Activated T-cell treated with anti-CD3 and anti-CD28 coated beads, Interleukin-2, amount 50 U/mL, for 72 hours (primary cell): ENCODE measurements at regions not wholly inside any gene's neighbourhood (a gene's known extent, or its start where the extent isn't known, plus 50 kb on each side); places are given as distances from the start of the nearest gene placed in this dataset.

Experiments used
- ATAC-seq, 2 donors: fragments of 150-1000 bp; cut with Tn5 transposase; replicated peaks in 1 of 2; 2 replicates each; pipeline ENCODE4 v1.10.0; 2021; ENCODE audit warnings: moderate library complexity in 2 of 2, mild to moderate bottlenecking in 1 of 2
- DNase-seq, 2 donors: peaks; one replicate each; pipeline ENCODE4 v3.0.0; 2021 to 2022; ENCODE audit warnings: mixed read lengths in 1 of 2
- H3K27ac Mint-ChIP-seq: one replicate; pipeline ENCODE4 v1.8.0; 2022; ENCODE audit warnings: mild to moderate bottlenecking, moderate library complexity, mixed read lengths
- H3K27me3 Mint-ChIP-seq: one replicate; pipeline ENCODE4 v1.8.0; 2022; ENCODE audit warnings: low read depth, mixed read lengths
- H3K36me3 Mint-ChIP-seq, 2 donors: one replicate each; pipeline ENCODE4 v1.8.0; 2022; ENCODE audit warnings: mixed read lengths in 2 of 2, mild to moderate bottlenecking in 1 of 2; ENCODE audit not compliant: insufficient read depth in 2 of 2
- H3K4me1 Mint-ChIP-seq: one replicate; pipeline ENCODE4 v1.8.0; 2022; ENCODE audit warnings: low read depth, mixed read lengths
- H3K4me3 Mint-ChIP-seq, 2 donors: one replicate each; pipeline ENCODE4 v1.8.0; 2022; ENCODE audit warnings: mild to moderate bottlenecking in 2 of 2, mixed read lengths in 2 of 2, moderate library complexity in 2 of 2
- H3K9me3 Mint-ChIP-seq, 2 donors: one replicate each; pipeline ENCODE4 v1.8.0; 2022; ENCODE audit warnings: mixed read lengths in 2 of 2

DNA sequence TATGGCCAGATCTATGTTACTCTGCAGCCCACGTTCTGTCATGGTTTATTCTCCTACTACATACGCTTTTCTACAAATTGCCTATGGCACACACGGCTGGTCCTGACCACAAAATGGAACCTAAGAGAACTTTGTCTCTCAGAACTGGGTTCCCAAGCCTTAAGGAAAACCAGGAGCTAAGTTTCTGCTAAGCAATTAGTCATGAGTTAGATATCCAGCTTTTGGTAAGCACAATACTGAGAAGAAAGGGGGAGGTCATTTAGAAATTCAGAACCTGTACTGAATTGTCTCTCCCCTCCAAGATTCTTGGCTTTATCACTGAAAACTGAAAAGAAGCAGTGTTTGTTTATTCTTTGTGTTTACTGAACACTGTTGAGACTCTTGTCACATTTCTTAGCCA lies 283.5 kb upstream of the TANK start:
- Mint-ChIP-seq H3K4me1 (no peaks in the 10 kb centered on the region), H3K27me3 (no peaks in the 10 kb centered on the region), H3K4me3 (no peak overlapping the region), H3K36me3 (no peaks in the 10 kb centered on the region), H3K9me3 (peaks cover 0 to 2% of the 10 kb centered on the region in 2 donors), H3K27ac (no peak overlapping the region)
- no peak for DNase-seq
- ATAC-seq = no peak

GRCh38 chr2:160878618-160879017 lies 281.6 kb upstream of the TANK start:
- no peaks in the 10 kb centered on the region for H3K36me3 Mint-ChIP-seq
- H3K27me3 Mint-ChIP-seq = no peaks in the 10 kb centered on the region
- H3K9me3 Mint-ChIP-seq = peaks cover 0 to 2% of the 10 kb centered on the region in 2 donors
- no peak for ATAC-seq
- H3K4me3 Mint-ChIP-seq = no peak overlapping the region
- H3K27ac Mint-ChIP-seq = no peak overlapping the region
- H3K4me1 Mint-ChIP-seq = no peaks in the 10 kb centered on the region
- DNase-seq = no peak

GRCh38 chr2:160882906-160883305 lies 277.3 kb upstream of the TANK start:
- no peak for DNase-seq
- H3K27me3 Mint-ChIP-seq = no peaks in the 10 kb centered on the region
- H3K4me1 Mint-ChIP-seq = no peaks in the 10 kb centered on the region
- no peak overlapping the region for H3K4me3 Mint-ChIP-seq
- H3K36me3 Mint-ChIP-seq = no peaks in the 10 kb centered on the region
- no peak overlapping the region for H3K27ac Mint-ChIP-seq
- peaks cover 0 to 2% of the 10 kb centered on the region in 2 donors for H3K9me3 Mint-ChIP-seq
- no peak for ATAC-seq

DNA sequence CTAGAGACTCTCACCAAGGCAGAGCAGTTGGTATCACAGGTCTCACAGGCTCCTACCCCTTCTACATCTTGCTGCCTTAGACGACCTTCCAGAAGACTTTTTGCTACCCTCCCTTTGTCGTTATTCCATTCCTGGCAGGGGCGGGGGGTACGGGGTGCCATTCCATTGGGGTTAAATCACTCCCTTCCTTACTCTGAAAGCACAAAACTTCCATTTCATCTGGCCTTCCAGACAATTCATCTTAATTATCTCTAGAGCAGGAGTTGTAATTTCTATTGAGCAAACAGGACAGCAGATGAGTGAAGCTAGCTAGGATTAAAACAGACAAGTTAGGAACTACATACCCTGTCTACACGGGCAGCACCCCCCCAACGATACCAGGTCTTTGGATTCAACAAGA lies 276.2 kb upstream of the TANK start:
- Mint-ChIP-seq H3K36me3 (no peaks in the 10 kb centered on the region), H3K4me1 (no peaks in the 10 kb centered on the region), H3K9me3 (no peaks in the 10 kb centered on the region), H3K27ac (no peak overlapping the region), H3K4me3 (no peak overlapping the region), H3K27me3 (no peaks in the 10 kb centered on the region)
- ATAC-seq = no peak
- DNase-seq = no peak

DNA sequence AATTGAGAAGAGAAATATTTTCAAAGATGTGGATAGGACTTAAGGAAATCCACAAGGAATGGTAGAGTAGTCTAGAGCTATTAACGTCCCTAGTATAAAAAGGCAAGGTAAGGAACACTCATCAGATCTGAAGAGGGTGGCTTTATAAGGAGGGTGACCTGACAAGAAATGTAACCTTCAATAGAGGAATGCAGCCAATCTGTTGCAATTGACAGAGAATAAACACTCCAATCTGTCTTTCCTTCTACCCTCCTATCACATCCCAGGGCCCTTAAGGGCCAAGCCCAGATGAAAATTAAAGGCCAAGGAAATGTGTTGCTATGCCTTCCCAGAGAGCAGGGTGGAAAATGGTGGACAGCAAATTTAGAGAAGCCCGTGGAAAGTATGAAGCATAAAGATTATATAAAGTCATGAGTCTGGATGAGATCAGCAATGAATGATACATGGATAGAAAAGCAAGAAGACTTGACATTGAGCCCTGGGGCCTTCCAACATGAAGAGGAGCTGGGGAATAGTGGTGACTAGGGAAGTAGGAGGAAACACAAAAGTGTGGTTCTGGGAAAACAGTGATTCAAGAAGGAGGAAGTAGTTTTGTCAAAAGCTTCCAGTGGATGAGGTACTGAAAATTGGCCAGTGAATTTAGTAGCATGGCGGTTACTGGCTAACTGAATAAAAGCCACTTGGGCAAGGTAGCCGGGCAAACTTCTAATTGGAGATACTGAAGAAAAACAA lies 270.6 kb upstream of the TANK start:
- Mint-ChIP-seq H3K9me3 (no peaks in the 10 kb centered on the region), H3K27me3 (no peaks in the 10 kb centered on the region), H3K4me3 (no peak overlapping the region), H3K36me3 (no peaks in the 10 kb centered on the region), H3K4me1 (no peaks in the 10 kb centered on the region), H3K27ac (no peak overlapping the region)
- ATAC-seq = no peak
- no peak for DNase-seq

DNA sequence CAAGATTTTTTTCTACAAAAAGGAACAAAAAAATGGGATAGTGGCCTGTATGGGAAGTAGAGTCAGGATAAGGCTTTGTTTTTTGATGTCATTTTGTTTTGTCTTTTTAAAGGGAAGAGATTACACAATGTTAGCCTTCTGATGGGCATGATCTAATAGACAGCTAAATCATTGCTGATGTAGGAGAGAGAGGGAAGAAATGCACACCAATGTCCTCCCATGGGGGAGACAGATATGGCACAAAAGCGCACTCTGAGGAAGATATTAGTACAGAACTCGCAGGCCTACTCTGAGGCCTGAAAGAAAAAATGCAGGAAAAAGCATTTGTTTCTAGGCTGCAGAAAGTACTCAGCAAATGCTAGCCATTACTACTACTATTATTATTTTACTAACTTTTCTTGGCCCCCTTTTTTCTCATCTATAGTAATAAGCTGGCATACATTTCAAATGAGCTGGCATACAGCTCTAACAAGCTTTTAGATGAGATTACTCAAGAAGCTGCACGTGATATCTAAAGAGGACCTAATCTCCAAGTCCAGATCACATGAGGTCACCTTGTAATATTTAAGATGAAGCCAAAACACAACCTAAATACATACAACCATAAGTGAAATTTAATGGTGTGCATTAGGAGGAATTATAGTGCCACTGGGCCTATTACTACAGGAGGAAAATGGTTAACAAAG lies 269.4 kb upstream of the TANK start:
- Mint-ChIP-seq H3K4me3 (no peak overlapping the region), H3K27ac (no peak overlapping the region), H3K9me3 (no peaks in the 10 kb centered on the region), H3K36me3 (no peaks in the 10 kb centered on the region), H3K4me1 (no peaks in the 10 kb centered on the region), H3K27me3 (no peaks in the 10 kb centered on the region)
- ATAC-seq (no peak), DNase-seq (no peak)

DNA sequence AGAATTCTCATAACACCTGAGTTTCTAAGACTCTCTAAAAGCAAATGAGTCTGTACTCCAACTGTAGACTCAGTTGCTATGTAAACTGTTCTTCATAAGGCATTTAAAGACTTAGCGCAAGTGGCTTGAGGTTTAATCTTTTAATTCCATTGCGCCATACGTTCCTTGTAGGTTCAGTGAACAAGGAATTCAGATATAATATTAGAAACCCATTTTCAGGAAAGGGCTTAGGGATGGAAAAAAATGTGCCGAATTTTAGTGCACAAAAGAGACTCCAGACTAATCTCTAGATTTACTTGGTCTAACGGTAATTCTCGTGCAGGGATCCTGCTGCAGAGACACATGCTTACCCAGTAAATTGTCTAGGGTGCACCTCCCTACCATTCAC lies 268.9 kb upstream of the TANK start:
- Mint-ChIP-seq H3K9me3 (no peaks in the 10 kb centered on the region), H3K4me1 (no peaks in the 10 kb centered on the region), H3K27ac (no peak overlapping the region), H3K27me3 (no peaks in the 10 kb centered on the region), H3K4me3 (no peak overlapping the region), H3K36me3 (peaks cover 0 to 3% of the 10 kb centered on the region in 2 donors)
- no peak for DNase-seq
- ATAC-seq = no peak

DNA sequence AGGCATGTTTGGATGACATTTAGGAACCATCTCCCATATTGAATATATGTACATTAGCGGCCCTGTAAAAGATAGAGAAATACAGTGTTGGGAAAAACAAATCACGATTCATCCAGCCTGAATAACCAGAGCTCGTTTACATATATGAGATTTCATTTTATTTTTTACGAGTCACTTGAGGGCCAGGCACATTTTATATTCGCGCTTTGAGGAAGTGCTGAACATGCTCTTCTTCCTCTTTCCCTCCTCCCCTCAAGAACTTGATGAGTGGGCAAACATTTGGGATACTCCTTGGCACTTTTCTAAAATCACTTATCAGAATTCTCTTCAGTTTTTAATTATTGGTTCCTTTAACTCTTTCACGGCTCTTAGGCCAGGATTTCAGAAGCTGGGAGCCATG lies 268.0 kb upstream of the TANK start:
- no peak overlapping the region for H3K27ac Mint-ChIP-seq
- no peaks in the 10 kb centered on the region for H3K4me1 Mint-ChIP-seq
- no peak for ATAC-seq
- no peaks in the 10 kb centered on the region for H3K27me3 Mint-ChIP-seq
- H3K9me3 Mint-ChIP-seq = peaks cover 0 to 1% of the 10 kb centered on the region in 2 donors
- H3K36me3 Mint-ChIP-seq = peaks cover 0 to 3% of the 10 kb centered on the region in 2 donors
- DNase-seq = no peak
- no peak overlapping the region for H3K4me3 Mint-ChIP-seq

DNA sequence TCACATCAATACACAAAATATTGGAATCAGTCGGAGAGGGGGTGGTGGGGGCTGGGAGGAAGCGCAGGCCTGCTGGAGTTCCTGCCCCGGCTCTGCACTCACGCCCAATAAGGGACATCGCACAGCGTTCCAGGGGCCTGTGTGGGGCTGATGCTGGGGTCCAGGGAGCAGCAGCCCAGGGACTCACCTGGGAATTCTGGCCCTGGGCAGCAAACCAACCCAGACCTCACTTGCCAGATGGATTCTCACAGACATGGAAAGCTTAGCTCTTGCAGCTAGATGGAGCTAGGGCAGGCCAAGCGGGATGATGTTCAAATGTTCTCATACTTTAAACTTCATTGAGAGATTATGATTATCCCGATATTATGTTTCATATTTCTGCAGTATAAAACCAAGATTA lies 266.6 kb upstream of the TANK start:
- H3K27ac Mint-ChIP-seq = no peak overlapping the region
- no peaks in the 10 kb centered on the region for H3K4me1 Mint-ChIP-seq
- DNase-seq (no peak), ATAC-seq (no peak)
- peaks cover 0 to 3% of the 10 kb centered on the region in 2 donors for H3K36me3 Mint-ChIP-seq
- peaks cover 0 to 3% of the 10 kb centered on the region in 2 donors for H3K9me3 Mint-ChIP-seq
- no peak overlapping the region for H3K4me3 Mint-ChIP-seq
- H3K27me3 Mint-ChIP-seq = no peaks in the 10 kb centered on the region

DNA sequence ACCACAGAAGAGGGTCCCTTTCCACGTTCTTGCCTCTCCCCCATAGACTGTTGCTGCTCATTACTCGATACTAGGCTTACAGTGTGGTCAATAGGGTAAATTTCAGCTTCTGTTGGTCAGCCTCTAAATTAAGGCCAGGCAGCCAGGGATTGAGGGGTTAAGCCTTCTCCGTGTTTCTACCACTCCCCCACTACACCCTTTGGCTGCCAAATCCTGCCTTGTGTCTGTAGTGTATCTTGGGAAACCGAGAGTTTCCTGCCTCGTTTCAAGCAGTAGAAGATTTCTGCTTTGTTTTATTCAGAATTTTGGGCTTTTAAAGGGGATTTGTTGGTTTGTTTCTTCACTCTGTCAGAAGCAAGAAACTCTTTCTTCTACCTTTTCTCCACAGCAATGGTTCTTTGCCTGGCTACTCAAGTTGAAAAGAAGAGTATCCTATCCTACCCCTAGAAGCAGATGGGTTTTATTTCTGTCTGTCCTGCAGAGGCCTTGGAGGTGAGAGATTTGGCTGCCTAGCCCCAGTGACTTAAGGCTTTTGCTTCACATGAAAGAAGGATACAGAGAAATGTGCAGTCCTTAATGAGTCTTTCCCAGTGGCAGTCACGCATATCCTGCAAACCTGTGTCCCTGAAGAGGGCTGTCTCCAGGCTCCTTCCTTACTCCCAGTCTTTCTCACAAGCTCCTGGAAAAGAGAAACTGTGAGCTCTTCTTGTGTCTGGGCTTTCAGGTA lies 261.5 kb upstream of the TANK start:
- no peak overlapping the region for H3K27ac Mint-ChIP-seq
- no peak for DNase-seq
- H3K4me1 Mint-ChIP-seq = no peaks in the 10 kb centered on the region
- H3K4me3 Mint-ChIP-seq = no peak overlapping the region
- no peak for ATAC-seq
- H3K27me3 Mint-ChIP-seq = no peaks in the 10 kb centered on the region
- H3K36me3 Mint-ChIP-seq = peaks cover 0 to 3% of the 10 kb centered on the region in 2 donors
- H3K9me3 Mint-ChIP-seq = peaks cover 0 to 3% of the 10 kb centered on the region in 2 donors

DNA sequence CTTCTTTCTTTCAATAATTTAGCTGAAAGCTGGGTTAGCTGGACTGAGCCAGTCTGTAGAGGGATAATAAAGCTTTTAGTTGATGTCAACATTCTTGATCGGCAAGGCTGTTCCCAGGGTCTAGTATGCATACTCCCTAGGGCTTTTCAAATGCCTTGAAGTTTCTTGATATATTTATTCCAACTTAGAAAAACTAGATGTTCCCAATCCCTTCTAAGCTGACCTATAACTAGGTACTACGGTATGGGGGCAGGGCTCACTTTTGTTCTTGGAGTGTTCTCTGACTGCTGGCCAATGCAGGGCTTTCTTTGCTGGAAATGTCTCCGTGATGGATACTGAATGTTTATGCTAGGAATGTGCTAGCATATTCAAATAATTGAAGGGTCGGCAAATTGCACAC lies 258.6 kb upstream of the TANK start:
- no peaks in the 10 kb centered on the region for H3K4me1 Mint-ChIP-seq
- DNase-seq (no peak), ATAC-seq (no peak)
- peaks cover 2% of the 10 kb centered on the region for H3K27me3 Mint-ChIP-seq
- H3K27ac Mint-ChIP-seq = no peak overlapping the region
- no peaks in the 10 kb centered on the region for H3K36me3 Mint-ChIP-seq
- peaks cover 0 to 3% of the 10 kb centered on the region in 2 donors for H3K9me3 Mint-ChIP-seq
- no peak overlapping the region for H3K4me3 Mint-ChIP-seq

DNA sequence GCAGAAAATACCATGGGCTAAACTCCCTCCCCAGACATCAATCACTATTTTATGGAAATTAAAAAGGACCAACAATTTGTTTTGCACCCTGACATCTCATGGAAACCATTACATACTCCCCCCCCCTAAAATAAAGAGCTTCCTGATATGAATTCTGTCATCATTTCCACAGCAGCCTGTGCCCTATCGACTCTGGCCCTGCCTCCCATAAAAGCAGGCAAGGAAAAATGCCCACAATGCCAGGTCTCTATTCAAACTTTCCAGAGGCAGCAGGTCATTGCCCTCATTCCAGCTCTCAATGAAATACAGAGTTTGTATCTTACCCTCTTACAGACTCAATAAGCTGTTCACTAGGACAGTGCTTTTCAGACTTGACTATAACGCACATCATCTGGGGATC lies 254.4 kb upstream of the TANK start:
- Mint-ChIP-seq H3K9me3 (no peaks in the 10 kb centered on the region), H3K4me1 (no peaks in the 10 kb centered on the region), H3K27me3 (peaks cover 5% of the 10 kb centered on the region), H3K27ac (no peak overlapping the region), H3K36me3 (no peaks in the 10 kb centered on the region), H3K4me3 (no peak overlapping the region)
- ATAC-seq (no peak), DNase-seq (no peak)

DNA sequence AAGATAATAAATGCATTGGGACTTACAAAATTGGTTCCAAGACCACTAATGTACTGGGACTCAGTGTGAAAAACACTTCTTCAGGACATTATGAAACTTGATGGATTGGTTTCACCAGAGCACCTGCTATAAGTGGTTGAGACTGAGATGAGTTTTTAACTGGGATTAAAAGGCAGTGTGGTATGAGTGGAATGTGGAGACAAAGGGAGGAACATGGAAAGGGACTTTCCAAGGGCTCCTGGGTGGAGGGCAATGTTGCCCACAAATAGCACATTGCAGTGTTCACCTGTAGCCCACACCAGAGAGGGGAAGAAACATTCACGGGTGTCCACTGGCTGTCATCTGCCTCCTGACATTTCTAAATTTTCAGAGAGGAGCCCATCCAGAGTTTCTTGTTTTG lies 253.3 kb upstream of the TANK start:
- Mint-ChIP-seq H3K9me3 (no peaks in the 10 kb centered on the region), H3K4me1 (no peaks in the 10 kb centered on the region), H3K27ac (no peak overlapping the region), H3K27me3 (peaks cover 5% of the 10 kb centered on the region), H3K36me3 (no peaks in the 10 kb centered on the region), H3K4me3 (no peak overlapping the region)
- ATAC-seq (no peak), DNase-seq (no peak)
